ENCODE measurements at regions not wholly inside any gene's neighbourhood (a gene's known extent, or its start where the extent isn't known, plus 50 kb on each side); places are given as distances from the start of the nearest gene placed in this dataset.

GRCh38 chr14:97377550-97377949 lies 580.4 kb downstream of the VRK1 start:
- no peak for TF ChIP-seq CTCF (IDR thresholded peaks at IDR 0.05; ENCODE audit: low read depth, low read length)
- no peak for TF ChIP-seq POLR2A (IDR thresholded peaks at IDR 0.05; ENCODE audit: extremely low read depth, insufficient read length)
- TF ChIP-seq MAX (IDR thresholded peaks at IDR 0.05; ENCODE audit: low read depth, low read length) = no peak
- TF ChIP-seq MYC (IDR thresholded peaks at IDR 0.05; ENCODE audit: low read depth, low read length) = no peak

All from NB4 (cell line).